PFSK-1 (cell line): ENCODE measurements at regions not wholly inside any gene's neighbourhood (a gene's known extent, or its start where the extent isn't known, plus 50 kb on each side); places are given as distances from the start of the nearest gene placed in this dataset.

Experiments used
- POLR2AphosphoS5 ChIP-seq: IDR thresholded peaks from 2 replicates; pipeline ENCODE4 v1.6.1; 2012; ENCODE audit warnings: low read depth, mild to moderate bottlenecking, control low read depth, low read length, moderate library complexity
- REST ChIP-seq, 2 experiments: IDR thresholded peaks; 2 replicates each; pipeline versions ENCODE4 v1.6.1 to v1.8.0; 2011 to 2012; ENCODE audit warnings: low read depth in 2 of 2, low read length in 2 of 2, control low read depth in 1 of 2, inconsistent platforms in 1 of 2, mild to moderate bottlenecking in 1 of 2, moderate library complexity in 1 of 2; ENCODE audit not compliant: insufficient read depth in 1 of 2
- SIN3A ChIP-seq: IDR thresholded peaks from 2 replicates; pipeline ENCODE4 v1.6.1; 2012; ENCODE audit warnings: mild to moderate bottlenecking, low read length, moderate library complexity, borderline replicate concordance; ENCODE audit not compliant: insufficient read depth
- TAF1 ChIP-seq: IDR thresholded peaks from 2 replicates; pipeline ENCODE4 v1.6.1; 2012; ENCODE audit warnings: low read length, control low read depth, borderline replicate concordance; ENCODE audit not compliant: insufficient read depth

- TF ChIP-seq POLR2AphosphoS5 (no peak), SIN3A (no peak), REST (IDR thresholded peaks at IDR 0.05; ENCODE audit: insufficient read depth in 1 of 2, low read depth in 2 of 2, low read length in 2 of 2) (no peak), TAF1 (no peak)
Observed at GRCh38 chr12:19869413-19869812, 430.1 kb downstream of the AEBP2 start.
